Activated T-cell treated with anti-CD3 and anti-CD28 coated beads, Interleukin-2, amount 50 U/mL, for 24 hours (primary cell): ENCODE measurements at regions not wholly inside any gene's neighbourhood (a gene's known extent, or its start where the extent isn't known, plus 50 kb on each side); places are given as distances from the start of the nearest gene placed in this dataset.
"Not testable (repeated sequence)": the region's sequence is repeated elsewhere in the genome, so short reads cannot be mapped to it uniquely, and the experiment has no call there.

ENCODE experiments used
- DNase-seq: peaks from one replicate; pipeline ENCODE4 v3.0.0-alpha.2; 2020
- H3K27ac Mint-ChIP-seq: 2 replicates; pipeline ENCODE4 v1.8.0; 2020; ENCODE audit warnings: mild to moderate bottlenecking, mixed read lengths
- H3K27me3 Mint-ChIP-seq: 2 replicates; pipeline ENCODE4 v1.8.0; 2020; ENCODE audit warnings: mixed read lengths
- H3K36me3 Mint-ChIP-seq: 2 replicates; pipeline ENCODE4 v1.8.0; 2020; ENCODE audit warnings: low read depth, mixed read lengths
- H3K4me1 Mint-ChIP-seq: 2 replicates; pipeline ENCODE4 v1.8.0; 2020; ENCODE audit warnings: low read depth, mixed read lengths
- H3K4me3 Mint-ChIP-seq: 2 replicates; pipeline ENCODE4 v1.8.0; 2020; ENCODE audit warnings: mild to moderate bottlenecking, moderate library complexity, mixed read lengths
- H3K9me3 Mint-ChIP-seq: 2 replicates; pipeline ENCODE4 v1.8.0; 2020; ENCODE audit warnings: mixed read lengths

- no peak for DNase-seq
- no peaks in the 10 kb centered on the region for H3K36me3 Mint-ChIP-seq
- no peak overlapping the region for H3K27ac Mint-ChIP-seq
- no peaks in the 10 kb centered on the region for H3K27me3 Mint-ChIP-seq
- H3K4me1 Mint-ChIP-seq, result no peaks in the 10 kb centered on the region
- no peak overlapping the region for H3K4me3 Mint-ChIP-seq
- H3K9me3 Mint-ChIP-seq, result no peaks in the 10 kb centered on the region
Measured at GRCh38 chr12:61213646-61214045, 1046.6 kb upstream of the USP15 start.

GRCh38 chr12:61220337-61220736 lies 1039.9 kb upstream of the USP15 start:
- Mint-ChIP-seq H3K9me3 (peaks cover 5% of the 10 kb centered on the region), H3K36me3 (no peaks in the 10 kb centered on the region), H3K27me3 (no peaks in the 10 kb centered on the region), H3K4me1 (no peaks in the 10 kb centered on the region), H3K27ac (no peak overlapping the region), H3K4me3 (no peak overlapping the region)
- no peak for DNase-seq

DNA sequence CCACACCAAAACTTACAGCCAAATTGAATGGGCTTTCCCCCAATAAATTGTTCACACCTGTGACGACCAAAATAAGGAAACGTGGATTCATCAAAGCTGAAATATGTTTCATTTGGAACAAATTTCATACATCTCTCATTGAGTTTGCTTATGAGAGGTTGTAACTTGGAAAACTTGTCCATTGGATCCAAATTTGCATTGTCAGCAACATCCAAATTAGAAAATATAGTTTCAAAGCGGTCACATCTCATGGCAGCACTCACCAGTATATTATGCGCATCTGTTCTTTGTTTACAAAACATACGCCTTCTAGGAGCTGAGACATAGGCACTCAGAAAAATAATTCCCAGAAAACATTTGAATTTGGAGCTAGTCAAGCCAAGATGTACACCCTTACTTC lies 1028.2 kb upstream of the USP15 start:
- H3K27ac Mint-ChIP-seq, result no peak overlapping the region
- H3K9me3 Mint-ChIP-seq, result peaks cover 18% of the 10 kb centered on the region
- no peaks in the 10 kb centered on the region for H3K36me3 Mint-ChIP-seq
- no peak overlapping the region for H3K4me3 Mint-ChIP-seq
- H3K4me1 Mint-ChIP-seq, result no peaks in the 10 kb centered on the region
- no peak for DNase-seq
- no peaks in the 10 kb centered on the region for H3K27me3 Mint-ChIP-seq

DNA sequence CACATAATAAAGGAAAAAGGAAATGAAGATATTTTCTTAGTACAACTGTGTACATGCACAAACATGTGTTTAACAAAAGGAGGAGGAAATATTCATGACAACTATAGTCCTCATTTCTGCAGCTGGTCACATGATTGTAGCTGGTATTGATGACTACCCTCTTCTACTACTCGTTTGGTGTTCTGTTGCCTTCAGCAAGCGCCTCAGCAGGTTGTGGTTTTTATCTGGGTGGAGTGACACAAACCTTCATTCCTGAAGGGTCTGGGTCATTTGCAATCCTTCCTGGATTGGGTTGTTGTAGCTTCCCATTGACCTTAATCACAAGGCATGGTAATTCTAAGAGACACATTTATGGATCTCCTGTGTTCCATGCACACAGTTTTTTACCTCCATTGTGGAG lies 1009.9 kb upstream of the USP15 start:
- Mint-ChIP-seq H3K4me1 (no peaks in the 10 kb centered on the region), H3K9me3 (no peaks in the 10 kb centered on the region), H3K4me3 (no peak overlapping the region), H3K27ac (no peak overlapping the region), H3K36me3 (no peaks in the 10 kb centered on the region), H3K27me3 (no peaks in the 10 kb centered on the region)
- no peak for DNase-seq

GRCh38 chr12:61251076-61251475 lies 1009.1 kb upstream of the USP15 start:
- H3K4me1 Mint-ChIP-seq, result no peaks in the 10 kb centered on the region
- no peaks in the 10 kb centered on the region for H3K27me3 Mint-ChIP-seq
- no peak overlapping the region for H3K27ac Mint-ChIP-seq
- H3K9me3 Mint-ChIP-seq, result no peaks in the 10 kb centered on the region
- DNase-seq, result no peak
- no peaks in the 10 kb centered on the region for H3K36me3 Mint-ChIP-seq
- no peak overlapping the region for H3K4me3 Mint-ChIP-seq

GRCh38 chr12:61254225-61254624 lies 1006.0 kb upstream of the USP15 start:
- H3K9me3 Mint-ChIP-seq, result no peaks in the 10 kb centered on the region
- DNase-seq, result no peak
- H3K27me3 Mint-ChIP-seq, result no peaks in the 10 kb centered on the region
- no peaks in the 10 kb centered on the region for H3K36me3 Mint-ChIP-seq
- H3K4me3 Mint-ChIP-seq, result no peak overlapping the region
- no peak overlapping the region for H3K27ac Mint-ChIP-seq
- no peaks in the 10 kb centered on the region for H3K4me1 Mint-ChIP-seq

DNA sequence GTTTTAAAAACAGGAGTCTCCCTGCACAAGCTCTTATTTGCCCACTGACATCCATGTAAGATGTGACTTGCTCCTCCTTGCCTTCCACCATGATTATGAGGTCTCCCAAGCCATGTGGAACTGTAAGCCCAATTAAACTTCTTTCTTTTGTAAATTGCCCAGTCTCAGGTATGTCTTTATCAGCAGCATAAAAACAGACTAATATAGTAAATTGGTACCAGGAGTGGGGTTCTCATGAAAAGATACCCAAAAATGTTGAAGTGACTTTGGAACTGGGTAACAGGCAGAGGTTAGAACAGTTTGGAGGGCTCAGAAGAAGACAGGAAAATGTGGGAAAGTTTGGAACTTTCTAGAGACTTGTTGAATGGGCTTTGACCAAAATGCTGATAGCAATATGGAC lies 995.9 kb upstream of the USP15 start:
- H3K4me1 Mint-ChIP-seq, H3K27ac Mint-ChIP-seq, DNase-seq, H3K27me3 Mint-ChIP-seq, H3K36me3 Mint-ChIP-seq, H3K4me3 Mint-ChIP-seq: not testable (repeated sequence)
- peaks cover 19% of the 10 kb centered on the region for H3K9me3 Mint-ChIP-seq

GRCh38 chr12:61267474-61267873 lies 992.7 kb upstream of the USP15 start:
- peaks cover 20% of the 10 kb centered on the region for H3K9me3 Mint-ChIP-seq
- no peak overlapping the region for H3K27ac Mint-ChIP-seq
- no peaks in the 10 kb centered on the region for H3K4me1 Mint-ChIP-seq
- DNase-seq, result no peak
- H3K27me3 Mint-ChIP-seq, result no peaks in the 10 kb centered on the region
- no peak overlapping the region for H3K4me3 Mint-ChIP-seq
- no peaks in the 10 kb centered on the region for H3K36me3 Mint-ChIP-seq

GRCh38 chr12:61272441-61272840 lies 987.8 kb upstream of the USP15 start:
- Mint-ChIP-seq H3K27ac (no peak overlapping the region), H3K4me3 (no peak overlapping the region), H3K9me3 (peaks cover 2% of the 10 kb centered on the region), H3K4me1 (no peaks in the 10 kb centered on the region), H3K27me3 (no peaks in the 10 kb centered on the region), H3K36me3 (no peaks in the 10 kb centered on the region)
- DNase-seq, result no peak

GRCh38 chr12:61282790-61283575 lies 977.2 kb upstream of the USP15 start:
- no peak for DNase-seq
- H3K4me3 Mint-ChIP-seq, result no peak overlapping the region
- peaks cover 18% of the 10 kb centered on the region for H3K9me3 Mint-ChIP-seq
- H3K27ac Mint-ChIP-seq, result no peak overlapping the region
- no peaks in the 10 kb centered on the region for H3K36me3 Mint-ChIP-seq
- no peaks in the 10 kb centered on the region for H3K27me3 Mint-ChIP-seq
- H3K4me1 Mint-ChIP-seq, result no peaks in the 10 kb centered on the region

- no peak for DNase-seq
- no peak overlapping the region for H3K4me3 Mint-ChIP-seq
- H3K27me3 Mint-ChIP-seq, result no peaks in the 10 kb centered on the region
- no peaks in the 10 kb centered on the region for H3K4me1 Mint-ChIP-seq
- H3K36me3 Mint-ChIP-seq, result no peaks in the 10 kb centered on the region
- H3K9me3 Mint-ChIP-seq, result peaks cover 23% of the 10 kb centered on the region
- no peak overlapping the region for H3K27ac Mint-ChIP-seq
Measured at GRCh38 chr12:61290473-61290872, 969.7 kb upstream of the USP15 start.

GRCh38 chr12:61291647-61292046 lies 968.6 kb upstream of the USP15 start:
- no peak for DNase-seq
- Mint-ChIP-seq H3K4me1 (no peaks in the 10 kb centered on the region), H3K4me3 (no peak overlapping the region), H3K27me3 (no peaks in the 10 kb centered on the region), H3K27ac (no peak overlapping the region), H3K36me3 (no peaks in the 10 kb centered on the region), H3K9me3 (peaks cover 20% of the 10 kb centered on the region)

- not testable (repeated sequence) for H3K9me3 Mint-ChIP-seq, H3K27ac Mint-ChIP-seq, DNase-seq, H3K4me3 Mint-ChIP-seq, H3K4me1 Mint-ChIP-seq, H3K27me3 Mint-ChIP-seq, H3K36me3 Mint-ChIP-seq
Measured at GRCh38 chr12:61294011-61294410, 966.2 kb upstream of the USP15 start.

GRCh38 chr12:61301817-61302216 lies 958.4 kb upstream of the USP15 start:
- H3K4me1 Mint-ChIP-seq, result no peaks in the 10 kb centered on the region
- no peak overlapping the region for H3K27ac Mint-ChIP-seq
- H3K27me3 Mint-ChIP-seq, result no peaks in the 10 kb centered on the region
- DNase-seq, result no peak
- H3K4me3 Mint-ChIP-seq, result no peak overlapping the region
- no peaks in the 10 kb centered on the region for H3K9me3 Mint-ChIP-seq
- H3K36me3 Mint-ChIP-seq, result no peaks in the 10 kb centered on the region

- Mint-ChIP-seq H3K27ac (no peak overlapping the region), H3K27me3 (no peaks in the 10 kb centered on the region), H3K36me3 (no peaks in the 10 kb centered on the region), H3K4me1 (no peaks in the 10 kb centered on the region), H3K9me3 (no peaks in the 10 kb centered on the region), H3K4me3 (no peak overlapping the region)
- DNase-seq, result no peak
Measured at GRCh38 chr12:61302282-61302681, 957.9 kb upstream of the USP15 start.

DNA sequence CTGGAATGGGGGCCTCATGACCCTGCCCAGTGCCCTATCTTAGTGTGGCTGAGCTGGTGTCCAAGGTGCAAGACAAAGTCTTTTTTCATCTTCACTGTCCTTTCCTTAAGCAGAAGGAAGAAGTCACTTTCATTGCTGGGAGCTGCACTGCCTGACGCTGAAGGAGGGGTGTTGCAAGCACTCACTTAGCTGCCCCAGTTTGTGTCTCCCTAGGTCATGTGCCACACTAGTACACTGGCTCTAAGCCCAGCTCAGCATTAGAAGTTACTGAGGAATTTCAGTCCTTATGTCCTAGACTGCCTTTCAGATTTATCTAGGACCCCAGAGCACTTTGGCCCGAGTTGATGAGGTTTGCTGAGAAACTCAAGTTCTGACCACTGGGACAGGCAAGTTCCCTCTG lies 952.0 kb upstream of the USP15 start:
- no peak for DNase-seq
- Mint-ChIP-seq H3K4me1 (no peaks in the 10 kb centered on the region), H3K27me3 (no peaks in the 10 kb centered on the region), H3K9me3 (no peaks in the 10 kb centered on the region), H3K27ac (no peak overlapping the region), H3K4me3 (no peak overlapping the region), H3K36me3 (no peaks in the 10 kb centered on the region)
